SK-N-SH (cell line): ENCODE measurements at regions not wholly inside any gene's neighbourhood (a gene's known extent, or its start where the extent isn't known, plus 50 kb on each side); places are given as distances from the start of the nearest gene placed in this dataset.

Experiments
- CTCF ChIA-PET: fragments of 300-600, 350-600 bp; formaldehyde crosslinking; extraction: SDS; loops from one replicate; lab custom pipeline; 2021; lab: Yijun Ruan, JAX
- POLR2A ChIA-PET: fragments of 350-600 bp; sonication (Branson Sonifier 250); formaldehyde crosslinking; extraction: SDS; loops from one replicate; lab custom pipeline; 2020; ENCODE audit warnings: antibody characterized with exemption, inconsistent platforms; lab: Yijun Ruan, JAX
- DNase-seq: peaks from one replicate; pipeline ENCODE4 v3.0.0; 2012
- H2AFZ ChIP-seq: fragments of 200-600 bp; sonication (generic); 2 replicates; pipeline ENCODE4 v1.8.1; 2016; ENCODE audit warnings: antibody characterized with exemption, mild to moderate bottlenecking, low read depth
- H3F3A ChIP-seq: fragments of 200-600 bp; sonication (generic); replicated peaks from 2 replicates; pipeline ENCODE3; 2016; ENCODE audit warnings: antibody characterized with exemption, mild to moderate bottlenecking; ENCODE audit not compliant: insufficient read depth
- H3K27ac ChIP-seq, 2 experiments: fragments of 200-500 bp in 1 of 2; fragments of 200-600 bp in 1 of 2; sonication (Bioruptor generic) in 1 of 2; sonication (generic), shearing (Covaris generic) in 1 of 2; 2 replicates each; pipeline versions ENCODE4 v1.5.1 to v1.6.1; 2014 to 2016; ENCODE audit warnings: low read depth in 2 of 2, inconsistent platforms in 1 of 2, low read length in 1 of 2, mild to moderate bottlenecking in 1 of 2, mixed read lengths in 1 of 2
- H3K27me3 ChIP-seq: fragments of 200-600 bp; sonication (generic), shearing (Covaris generic); 2 replicates; pipeline ENCODE4 v1.6.1; 2016; ENCODE audit warnings: mixed run types; ENCODE audit not compliant: insufficient read depth
- H3K36me3 ChIP-seq, 2 experiments: fragments of 200-500 bp in 1 of 2; fragments of 200-600 bp in 1 of 2; sonication (Bioruptor generic) in 1 of 2; sonication (generic) in 1 of 2; replicated peaks in 1 of 2; 2 replicates each; pipeline versions ENCODE3 to v1.5.1; 2014 to 2016; ENCODE audit warnings: low read length in 1 of 2, mild to moderate bottlenecking in 1 of 2; ENCODE audit not compliant: insufficient read depth in 2 of 2, control insufficient read depth in 1 of 2
- H3K4me1 ChIP-seq, 2 experiments: fragments of 200-500 bp in 1 of 2; fragments of 200-600 bp in 1 of 2; sonication (Bioruptor generic) in 1 of 2; sonication (generic), shearing (Covaris generic) in 1 of 2; 2 replicates each; pipeline versions ENCODE4 v1.5.1 to v1.6.1; 2014 to 2016; ENCODE audit warnings: low read depth in 1 of 2, low read length in 1 of 2, mixed run types in 1 of 2; ENCODE audit not compliant: insufficient read depth in 2 of 2, control insufficient read depth in 1 of 2
- H3K4me2 ChIP-seq: fragments of 200-600 bp; sonication (generic), shearing (Covaris generic); 2 replicates; pipeline ENCODE4 v1.6.1; 2017; ENCODE audit warnings: mixed run types
- H3K4me3 ChIP-seq, 2 experiments: fragments of 200-500 bp in 1 of 2; fragments of 200-600 bp in 1 of 2; sonication (Bioruptor generic) in 1 of 2; sonication (generic), shearing (Covaris generic) in 1 of 2; 2 replicates each; pipeline versions ENCODE4 v1.5.1 to v1.8.1; 2014 to 2016; ENCODE audit warnings: low read depth in 2 of 2, inconsistent platforms in 1 of 2, low read length in 1 of 2, mild to moderate bottlenecking in 1 of 2, mixed read lengths in 1 of 2, moderate library complexity in 1 of 2
- H3K79me2 ChIP-seq: fragments of 200-600 bp; sonication (generic); 2 replicates; pipeline ENCODE4 v1.8.1; 2017; ENCODE audit warnings: mild to moderate bottlenecking; ENCODE audit not compliant: insufficient read depth
- H3K9ac ChIP-seq: fragments of 200-600 bp; sonication (generic); 2 replicates; pipeline ENCODE4 v1.6.1; 2017; ENCODE audit warnings: mixed run types
- H3K9me2 ChIP-seq: fragments of 200-600 bp; sonication (generic); 2 replicates; pipeline ENCODE4 v1.6.1; 2017; ENCODE audit warnings: mixed run types
- H3K9me3 ChIP-seq: fragments of 200-600 bp; sonication (generic); 2 replicates; pipeline ENCODE4 v1.6.1; 2017; ENCODE audit warnings: mixed run types, mild to moderate bottlenecking, moderate library complexity
- H4K20me1 ChIP-seq: fragments of 200-600 bp; sonication (generic); 2 replicates; pipeline ENCODE4 v1.6.1; 2017; ENCODE audit warnings: mild to moderate bottlenecking, mixed run types; ENCODE audit not compliant: insufficient read depth
- CHD2 ChIP-seq: fragments of 150-350 bp; IDR thresholded peaks from 2 replicates; pipeline ENCODE4 v1.6.1; 2018; ENCODE audit warnings: low read length; ENCODE audit not compliant: partially characterized antibody
- CTCF ChIP-seq: fragments of 200-600 bp; sonication (generic); IDR thresholded peaks from 2 replicates; pipeline ENCODE4 v1.6.1; 2017; ENCODE audit warnings: antibody characterized with exemption, mild to moderate bottlenecking, moderate library complexity
- EP300 ChIP-seq, 2 experiments: IDR thresholded peaks; 2 replicates each; pipeline versions ENCODE4 v1.4.0 to v1.6.1; 2012; ENCODE audit warnings: borderline replicate concordance in 1 of 2, low read depth in 1 of 2, low read length in 1 of 2
- EZH2phosphoT487 ChIP-seq: fragments of 200-600 bp; sonication (generic); IDR thresholded peaks from 2 replicates; pipeline ENCODE4 v1.6.1; 2017; ENCODE audit warnings: low read depth, mixed run types, mild to moderate bottlenecking, antibody characterized with exemption, moderate library complexity, borderline replicate concordance
- FOXJ3 ChIP-seq: sonication (generic); formaldehyde crosslinking; IDR thresholded peaks from 2 replicates; pipeline ENCODE4 v1.5.1; 2020; ENCODE audit warnings: mild to moderate bottlenecking, missing genetic modification reagents
- GABPA ChIP-seq: IDR thresholded peaks from 2 replicates; pipeline ENCODE4 v1.4.0; 2012; ENCODE audit warnings: low read depth, mild to moderate bottlenecking
- GATA2 ChIP-seq: sonication (generic); formaldehyde crosslinking; IDR thresholded peaks from 2 replicates; pipeline ENCODE4 v1.5.0; 2020; ENCODE audit warnings: mild to moderate bottlenecking, missing genetic modification reagents
- IRF3 ChIP-seq: fragments of 150-350 bp; IDR thresholded peaks from 2 replicates; pipeline ENCODE4 v1.6.1; 2016; ENCODE audit warnings: mild to moderate bottlenecking, low read depth, low read length
- JUND ChIP-seq: IDR thresholded peaks from 2 replicates; pipeline ENCODE4 v1.4.0; 2012
- MAX ChIP-seq: IDR thresholded peaks from 2 replicates; pipeline ENCODE4 v1.4.0; 2012; ENCODE audit warnings: low read depth
- MEF2A ChIP-seq: IDR thresholded peaks from 2 replicates; pipeline ENCODE4 v1.4.0; 2012; ENCODE audit warnings: low read depth, borderline replicate concordance
- NRF1 ChIP-seq: IDR thresholded peaks from 2 replicates; pipeline ENCODE4 v1.6.1; 2012; ENCODE audit warnings: low read depth, mild to moderate bottlenecking, low read length
- POLR2AphosphoS5 ChIP-seq: IDR thresholded peaks from 2 replicates; pipeline ENCODE4 v1.6.1; 2012; ENCODE audit warnings: low read depth, low read length
- RAD21 ChIP-seq: IDR thresholded peaks from 2 replicates; pipeline ENCODE4 v1.6.1; 2012; ENCODE audit warnings: mild to moderate bottlenecking, low read length
- RCOR1 ChIP-seq: fragments of 150-350 bp; IDR thresholded peaks from 2 replicates; pipeline ENCODE4 v1.6.1; 2017; ENCODE audit warnings: antibody characterized with exemption, low read length
- RFX5 ChIP-seq: IDR thresholded peaks from 2 replicates; pipeline ENCODE4 v1.6.1; 2012; ENCODE audit warnings: mild to moderate bottlenecking, improper control_type of control experiment, low read length
- SMC3 ChIP-seq: IDR thresholded peaks from 2 replicates; pipeline ENCODE4 v1.6.1; 2012; ENCODE audit warnings: low read depth, low read length, improper control_type of control experiment
- TCF12 ChIP-seq: IDR thresholded peaks from 2 replicates; pipeline ENCODE4 v1.4.0; 2012
- YY1 ChIP-seq: IDR thresholded peaks from 2 replicates; pipeline ENCODE4 v1.4.0; 2012; ENCODE audit warnings: low read depth, mild to moderate bottlenecking
- ZBTB33 ChIP-seq: IDR thresholded peaks from 2 replicates; pipeline ENCODE4 v1.4.0; 2012; ENCODE audit warnings: low read depth, borderline replicate concordance
- WGBS: methylation state at CpG from one replicate; pipeline ENCODE4 v1.1.6; 2017; ENCODE audit warnings: low lambda C conversion rate; 5-methylcytosine and 5-hydroxymethylcytosine counted together
- TF ChIP-seq, protein P1 (sequence below): IDR thresholded peaks from 2 replicates; pipeline ENCODE4 v1.6.1; 2012; ENCODE audit warnings: mild to moderate bottlenecking, low read depth, low read length, moderate library complexity

GRCh38 chr5:34504967-34505366 is 151.2 kb upstream of the RAI14 start (continued):
- TF ChIP-seq RFX5 (no peak), MEF2A (no peak), ZBTB33 (no peak)

- 51% methylated on average over 2 of the region's 2 CpGs for WGBS
- POLR2A ChIA-PET: no interaction called here
- CTCF ChIA-PET: interaction anchor here (1.0 to 1.1 kb wide), 2 partner anchors 20 to 27 kb away, joined by 3 to 6 read pairs; no protein-coding TSS in a partner anchor
- H3K27me3 ChIP-seq: no peaks in the 10 kb centered on the region
- H3K4me2 ChIP-seq: no peak overlapping the region
- H3K27ac ChIP-seq: no peak overlapping the region
- no peak for DNase-seq
- H3K4me1 ChIP-seq: peaks cover 3 to 12% of the 10 kb centered on the region in 2 experiments; a peak in 2 of 4 replicates
- no peak overlapping the region for H3K4me3 ChIP-seq
- no peaks in the 10 kb centered on the region for H3K9me2 ChIP-seq
- no peaks in the 10 kb centered on the region for H3K36me3 ChIP-seq
- H3K9me3 ChIP-seq: no peaks in the 10 kb centered on the region
- no peak overlapping the region for H2AFZ ChIP-seq
- TF ChIP-seq EP300 (IDR thresholded peaks at IDR 0.05; ENCODE audit: borderline replicate concordance in 1 of 2, low read depth in 1 of 2, low read length in 1 of 2): no peak
- no peak for TF ChIP-seq JUND
- TF ChIP-seq RAD21: no peak
- TF ChIP-seq GABPA: no peak
- no peak for TF ChIP-seq RCOR1
- TF ChIP-seq FOXJ3: no peak
- no peak for TF ChIP-seq POLR2AphosphoS5
- no peak for TF ChIP-seq TCF12
- TF ChIP-seq SMC3: no peak
- TF ChIP-seq, protein P1, sequence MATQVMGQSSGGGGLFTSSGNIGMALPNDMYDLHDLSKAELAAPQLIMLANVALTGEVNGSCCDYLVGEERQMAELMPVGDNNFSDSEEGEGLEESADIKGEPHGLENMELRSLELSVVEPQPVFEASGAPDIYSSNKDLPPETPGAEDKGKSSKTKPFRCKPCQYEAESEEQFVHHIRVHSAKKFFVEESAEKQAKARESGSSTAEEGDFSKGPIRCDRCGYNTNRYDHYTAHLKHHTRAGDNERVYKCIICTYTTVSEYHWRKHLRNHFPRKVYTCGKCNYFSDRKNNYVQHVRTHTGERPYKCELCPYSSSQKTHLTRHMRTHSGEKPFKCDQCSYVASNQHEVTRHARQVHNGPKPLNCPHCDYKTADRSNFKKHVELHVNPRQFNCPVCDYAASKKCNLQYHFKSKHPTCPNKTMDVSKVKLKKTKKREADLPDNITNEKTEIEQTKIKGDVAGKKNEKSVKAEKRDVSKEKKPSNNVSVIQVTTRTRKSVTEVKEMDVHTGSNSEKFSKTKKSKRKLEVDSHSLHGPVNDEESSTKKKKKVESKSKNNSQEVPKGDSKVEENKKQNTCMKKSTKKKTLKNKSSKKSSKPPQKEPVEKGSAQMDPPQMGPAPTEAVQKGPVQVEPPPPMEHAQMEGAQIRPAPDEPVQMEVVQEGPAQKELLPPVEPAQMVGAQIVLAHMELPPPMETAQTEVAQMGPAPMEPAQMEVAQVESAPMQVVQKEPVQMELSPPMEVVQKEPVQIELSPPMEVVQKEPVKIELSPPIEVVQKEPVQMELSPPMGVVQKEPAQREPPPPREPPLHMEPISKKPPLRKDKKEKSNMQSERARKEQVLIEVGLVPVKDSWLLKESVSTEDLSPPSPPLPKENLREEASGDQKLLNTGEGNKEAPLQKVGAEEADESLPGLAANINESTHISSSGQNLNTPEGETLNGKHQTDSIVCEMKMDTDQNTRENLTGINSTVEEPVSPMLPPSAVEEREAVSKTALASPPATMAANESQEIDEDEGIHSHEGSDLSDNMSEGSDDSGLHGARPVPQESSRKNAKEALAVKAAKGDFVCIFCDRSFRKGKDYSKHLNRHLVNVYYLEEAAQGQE: no peak
- TF ChIP-seq GATA2 (CRISPR knock-in tag): no peak
- no peak for TF ChIP-seq YY1
- no peak for TF ChIP-seq ZBTB33
- TF ChIP-seq CTCF: no peak
- no peak for TF ChIP-seq IRF3
- TF ChIP-seq EZH2phosphoT487: no peak
- no peak for TF ChIP-seq RFX5
- no peak for TF ChIP-seq CHD2
- no peak for TF ChIP-seq MAX
- TF ChIP-seq NRF1: no peak
- H3F3A ChIP-seq: peaks cover 6% of the 10 kb centered on the region
- no peaks in the 10 kb centered on the region for H3K79me2 ChIP-seq
- no peak overlapping the region for H3K9ac ChIP-seq
- no peaks in the 10 kb centered on the region for H4K20me1 ChIP-seq
Observed at GRCh38 chr5:34505731-34506130, 150.4 kb upstream of the RAI14 start.
